OCI-LY1 (cell line): ENCODE measurements at regions not wholly inside any gene's neighbourhood (a gene's known extent, or its start where the extent isn't known, plus 50 kb on each side); places are given as distances from the start of the nearest gene placed in this dataset.

Experiments used
- H2AFZ ChIP-seq: fragments of 200-600 bp; sonication (generic), shearing (Covaris generic); 2 replicates; pipeline ENCODE4 v1.6.0; 2014; ENCODE audit warnings: antibody characterized with exemption, mild to moderate bottlenecking, low read length
- H3F3A ChIP-seq: fragments of 200-600 bp; sonication (generic), shearing (Covaris generic); 2 replicates; pipeline ENCODE4 v1.6.0; 2014; ENCODE audit warnings: mild to moderate bottlenecking, antibody characterized with exemption, low read length, moderate library complexity; ENCODE audit not compliant: insufficient read depth
- H3K27ac ChIP-seq: fragments of 200-600 bp; sonication (generic); 2 replicates; pipeline ENCODE4 v1.5.1; 2014; ENCODE audit warnings: low read length, mixed run types, mild to moderate bottlenecking, low read depth; ENCODE audit not compliant: poor library complexity, severe bottlenecking
- H3K27me3 ChIP-seq: fragments of 200-600 bp; sonication (generic); 2 replicates; pipeline ENCODE4 v1.6.0; 2014; ENCODE audit warnings: antibody characterized with exemption, mild to moderate bottlenecking, low read length, moderate library complexity; ENCODE audit not compliant: insufficient read depth
- H3K36me3 ChIP-seq: fragments of 200-600 bp; sonication (generic); 2 replicates; pipeline ENCODE4 v1.6.1; 2014; ENCODE audit warnings: mild to moderate bottlenecking, antibody characterized with exemption, low read length, moderate library complexity, mixed read lengths; ENCODE audit not compliant: insufficient read depth
- H3K4me1 ChIP-seq: fragments of 200-600 bp; sonication (generic); 2 replicates; pipeline ENCODE4 v1.5.1; 2014; ENCODE audit warnings: mild to moderate bottlenecking, low read length, moderate library complexity; ENCODE audit not compliant: insufficient read depth, severe bottlenecking
- H3K4me2 ChIP-seq: fragments of 200-600 bp; sonication (generic), shearing (Covaris generic); 2 replicates; pipeline ENCODE4 v1.6.1; 2014; ENCODE audit warnings: low read length
- H3K4me3 ChIP-seq: fragments of 200-600 bp; sonication (generic); 2 replicates; pipeline ENCODE4 v1.5.1; 2014; ENCODE audit warnings: low read length, low read depth, mild to moderate bottlenecking, mixed read lengths; ENCODE audit not compliant: poor library complexity, severe bottlenecking
- H3K79me2 ChIP-seq: fragments of 200-600 bp; shearing (Covaris generic); 2 replicates; pipeline ENCODE4 v1.6.1; 2016; ENCODE audit warnings: mixed run types, low read length, mixed read lengths; ENCODE audit not compliant: insufficient read depth
- H3K9ac ChIP-seq: fragments of 200-600 bp; sonication (generic), shearing (Covaris generic); 2 replicates; pipeline ENCODE4 v1.6.1; 2014; ENCODE audit warnings: mild to moderate bottlenecking, low read length, mixed read lengths
- H3K9me2 ChIP-seq: fragments of 200-600 bp; sonication (generic), shearing (Covaris generic); 2 replicates; pipeline ENCODE4 v1.6.1; 2014; ENCODE audit warnings: low read depth, mild to moderate bottlenecking, low read length, mixed read lengths
- H3K9me3 ChIP-seq: fragments of 200-600 bp; shearing (Covaris generic); 2 replicates; pipeline ENCODE4 v1.6.1; 2014; ENCODE audit warnings: low read length, mixed read lengths
- H4K20me1 ChIP-seq: fragments of 200-600 bp; sonication (generic), shearing (Covaris generic); 2 replicates; pipeline ENCODE4 v1.6.0; 2016; ENCODE audit warnings: mild to moderate bottlenecking, low read length; ENCODE audit not compliant: insufficient read depth
- CTCF ChIP-seq: fragments of 200-600 bp; sonication (generic), shearing (Covaris generic); IDR thresholded peaks from 2 replicates; pipeline ENCODE4 v1.5.1; 2017; ENCODE audit warnings: mild to moderate bottlenecking, antibody characterized with exemption, low read length, moderate library complexity, mixed read lengths
- EZH2 ChIP-seq: fragments of 200-600 bp; sonication (generic), shearing (Covaris generic); IDR thresholded peaks from 2 replicates; pipeline ENCODE4 v1.8.0; 2017; ENCODE audit warnings: borderline replicate concordance, mixed run types, mild to moderate bottlenecking, antibody characterized with exemption, low read length, moderate library complexity, mixed read lengths

- no peak overlapping the region for H3K4me2 ChIP-seq
- H3F3A ChIP-seq, result no peaks in the 10 kb centered on the region
- no peaks in the 10 kb centered on the region for H3K9me3 ChIP-seq
- no peaks in the 10 kb centered on the region for H4K20me1 ChIP-seq
- H3K9me2 ChIP-seq, result no peaks in the 10 kb centered on the region
- H3K79me2 ChIP-seq, result no peaks in the 10 kb centered on the region
- H3K27me3 ChIP-seq, result no peaks in the 10 kb centered on the region
- H3K4me1 ChIP-seq, result no peaks in the 10 kb centered on the region
- no peaks in the 10 kb centered on the region for H3K36me3 ChIP-seq
- no peak overlapping the region for H3K4me3 ChIP-seq
- TF ChIP-seq EZH2 (no peak), CTCF (no peak)
- H2AFZ ChIP-seq, result no peak overlapping the region
- no peak overlapping the region for H3K27ac ChIP-seq
- H3K9ac ChIP-seq, result no peak overlapping the region
Measured at GRCh38 chr4:173769568-173769967, 239.5 kb upstream of the HAND2 start.

GRCh38 chr4:173767650-173768049, 237.6 kb upstream of the HAND2 start:
- H3K9me2 ChIP-seq, result no peaks in the 10 kb centered on the region
- TF ChIP-seq EZH2 (no peak), CTCF (no peak)
- H3F3A ChIP-seq, result no peaks in the 10 kb centered on the region
- H3K36me3 ChIP-seq, result no peaks in the 10 kb centered on the region
- no peak overlapping the region for H3K4me3 ChIP-seq
- no peak overlapping the region for H2AFZ ChIP-seq
- no peak overlapping the region for H3K4me2 ChIP-seq
- H3K4me1 ChIP-seq, result no peaks in the 10 kb centered on the region
- H3K9ac ChIP-seq, result no peak overlapping the region
- H4K20me1 ChIP-seq, result no peaks in the 10 kb centered on the region
- H3K27me3 ChIP-seq, result no peaks in the 10 kb centered on the region
- no peak overlapping the region for H3K27ac ChIP-seq
- no peaks in the 10 kb centered on the region for H3K79me2 ChIP-seq
- no peaks in the 10 kb centered on the region for H3K9me3 ChIP-seq

- Histone ChIP-seq H3K27ac (no peak overlapping the region), H3K4me2 (no peak overlapping the region), H3K9me2 (no peaks in the 10 kb centered on the region), H4K20me1 (no peaks in the 10 kb centered on the region), H2AFZ (no peak overlapping the region), H3K9me3 (no peaks in the 10 kb centered on the region), H3F3A (no peaks in the 10 kb centered on the region), H3K4me1 (no peaks in the 10 kb centered on the region), H3K79me2 (no peaks in the 10 kb centered on the region), H3K9ac (no peak overlapping the region), H3K4me3 (no peak overlapping the region), H3K36me3 (no peaks in the 10 kb centered on the region), H3K27me3 (no peaks in the 10 kb centered on the region)
- TF ChIP-seq EZH2 (no peak), CTCF (no peak)
Measured at GRCh38 chr4:173766171-173766600, 236.2 kb upstream of the HAND2 start.
